ENCODE measurements at regions not wholly inside any gene's neighbourhood (a gene's known extent, or its start where the extent isn't known, plus 50 kb on each side); places are given as distances from the start of the nearest gene placed in this dataset.
"Not testable (repeated sequence)": the region's sequence is repeated elsewhere in the genome, so short reads cannot be mapped to it uniquely, and the experiment has no call there.

- WGBS (ENCODE audit: low lambda C conversion rate): 50% methylated on average over 18 of the region's 18 CpGs
- CTCF ChIA-PET: no interaction called here
- no peaks in the 10 kb centered on the region for H3K27me3 ChIP-seq (ENCODE audit: insufficient read depth)
- no peaks in the 10 kb centered on the region for H3K9me2 ChIP-seq
- H2AFZ ChIP-seq (ENCODE audit: low read depth): no peak overlapping the region
- no peak overlapping the region for H3K4me3 ChIP-seq (ENCODE audit: low read depth in 2 of 2, low read length in 1 of 2)
- H3K4me1 ChIP-seq (ENCODE audit: control insufficient read depth in 1 of 2, insufficient read depth in 2 of 2, low read depth in 1 of 2, low read length in 1 of 2): no peaks in the 10 kb centered on the region
- no peak for DNase-seq
- H3K9ac ChIP-seq: no peak overlapping the region
- H3K27ac ChIP-seq (ENCODE audit: low read depth in 2 of 2, low read length in 1 of 2): no peak overlapping the region
- no peak for TF ChIP-seq RXRA (IDR thresholded peaks at IDR 0.05; ENCODE audit: borderline replicate concordance, low read depth)
- TF ChIP-seq TCF12 (IDR thresholded peaks at IDR 0.05): no peak
- TF ChIP-seq REST (IDR thresholded peaks at IDR 0.05; ENCODE audit: low read depth, low read length): no peak
- no peak for TF ChIP-seq USF1 (IDR thresholded peaks at IDR 0.05; ENCODE audit: borderline replicate concordance, low read depth)
- no peak for TF ChIP-seq GATA2 (CRISPR knock-in tag; IDR thresholded peaks at IDR 0.05)
- no peak for TF ChIP-seq EZH2phosphoT487 (IDR thresholded peaks at IDR 0.05; ENCODE audit: borderline replicate concordance, low read depth)
- no peak for TF ChIP-seq EP300 (IDR thresholded peaks at IDR 0.05; ENCODE audit: borderline replicate concordance in 1 of 2, low read depth in 1 of 2, low read length in 1 of 2)
- TF ChIP-seq IRF3 (IDR thresholded peaks at IDR 0.05; ENCODE audit: low read depth, low read length): no peak
- no peak for TF ChIP-seq USF2 (IDR thresholded peaks at IDR 0.05; ENCODE audit: borderline replicate concordance, low read depth, low read length)
- no peak for TF ChIP-seq PBX3 (IDR thresholded peaks at IDR 0.05)
- TF ChIP-seq TAF1 (IDR thresholded peaks at IDR 0.05; ENCODE audit: borderline replicate concordance, low read depth, low read length): no peak
- no peak for TF ChIP-seq MAX (IDR thresholded peaks at IDR 0.05; ENCODE audit: low read depth)
- no peak for TF ChIP-seq ZBTB33 (IDR thresholded peaks at IDR 0.05; ENCODE audit: borderline replicate concordance, low read depth)
- no peak for TF ChIP-seq CHD2 (IDR thresholded peaks at IDR 0.05; ENCODE audit: low read length, partially characterized antibody)
- no peak for TF ChIP-seq TEAD4 (IDR thresholded peaks at IDR 0.05; ENCODE audit: borderline replicate concordance, insufficient read depth)
- no peaks in the 10 kb centered on the region for H4K20me1 ChIP-seq (ENCODE audit: insufficient read depth)
- H3K9me3 ChIP-seq: no peaks in the 10 kb centered on the region
- no peaks in the 10 kb centered on the region for H3K79me2 ChIP-seq (ENCODE audit: insufficient read depth)
- no peaks in the 10 kb centered on the region for H3F3A ChIP-seq (replicated peaks; ENCODE audit: insufficient read depth)
- no peaks in the 10 kb centered on the region for H3K36me3 ChIP-seq (replicated peaks in 1 of 2; ENCODE audit: control insufficient read depth in 1 of 2, insufficient read depth in 2 of 2, low read length in 1 of 2)
- POLR2A ChIA-PET: no interaction called here
- no peak overlapping the region for H3K4me2 ChIP-seq
Observed at GRCh38 chr7:56375173-56375572, 259.0 kb upstream of the NUPR2 start.

- CTCF ChIA-PET; H3K9me3 ChIP-seq; H3K9me2 ChIP-seq; H3K9ac ChIP-seq; H3F3A ChIP-seq (replicated peaks; ENCODE audit: insufficient read depth); H4K20me1 ChIP-seq (ENCODE audit: insufficient read depth); POLR2A ChIA-PET; H3K4me2 ChIP-seq; H3K27me3 ChIP-seq (ENCODE audit: insufficient read depth); H3K4me3 ChIP-seq (ENCODE audit: low read depth in 2 of 2, low read length in 1 of 2); H3K4me1 ChIP-seq (ENCODE audit: control insufficient read depth in 1 of 2, insufficient read depth in 2 of 2, low read depth in 1 of 2, low read length in 1 of 2); H3K36me3 ChIP-seq (replicated peaks in 1 of 2; ENCODE audit: control insufficient read depth in 1 of 2, insufficient read depth in 2 of 2, low read length in 1 of 2); DNase-seq; H3K27ac ChIP-seq (ENCODE audit: low read depth in 2 of 2, low read length in 1 of 2); H3K79me2 ChIP-seq (ENCODE audit: insufficient read depth); H2AFZ ChIP-seq (ENCODE audit: low read depth): not testable (repeated sequence)
- WGBS (ENCODE audit: low lambda C conversion rate): 61% methylated on average over 19 of the region's 25 CpGs
Observed at GRCh38 chr7:56374666-56375065, 258.4 kb upstream of the NUPR2 start.

All from SK-N-SH (cell line).